ENCODE measurements at regions not wholly inside any gene's neighbourhood (a gene's known extent, or its start where the extent isn't known, plus 50 kb on each side); places are given as distances from the start of the nearest gene placed in this dataset.

DNA sequence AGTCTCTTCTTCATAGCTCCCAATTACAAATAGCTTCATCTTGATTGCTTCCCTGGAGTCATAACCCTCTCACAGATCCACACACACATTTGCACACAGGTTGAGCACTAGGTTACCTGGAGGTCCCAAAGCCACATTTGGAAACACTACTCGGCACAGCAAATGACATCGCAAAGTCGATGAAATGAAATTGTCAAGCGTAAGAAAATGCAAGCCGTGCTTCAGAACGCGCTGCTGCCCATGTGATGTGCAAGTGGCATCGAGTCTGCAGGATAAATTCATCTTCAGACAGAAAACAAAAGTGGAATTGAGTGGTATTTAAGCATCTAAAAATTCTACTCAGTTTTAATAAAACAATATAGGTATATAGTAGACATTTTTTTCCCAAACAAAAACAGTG is 298.0 kb downstream of the TFAP2C start:
- no peak for DNase-seq

DNA sequence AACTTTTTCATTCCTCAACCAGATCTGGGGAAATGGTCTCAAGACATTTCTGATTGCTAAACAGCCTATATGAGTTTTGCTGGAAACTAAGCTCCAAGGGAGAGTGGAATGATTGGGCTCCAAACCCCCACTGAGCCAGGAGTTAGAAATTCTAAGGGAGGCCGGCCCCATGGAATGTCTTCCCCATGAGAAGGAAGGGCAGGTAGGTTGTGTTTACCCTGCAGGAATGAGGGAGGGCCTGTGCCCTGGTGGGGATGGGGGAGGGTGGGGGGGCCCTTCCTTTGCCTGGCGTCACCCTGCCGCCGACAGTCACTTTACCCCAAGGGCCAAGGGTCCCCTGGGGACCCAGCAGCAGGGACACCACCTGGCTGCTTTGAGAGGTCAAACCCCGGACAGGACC is 298.9 kb downstream of the TFAP2C start:
- DNase-seq: no peak

DNA sequence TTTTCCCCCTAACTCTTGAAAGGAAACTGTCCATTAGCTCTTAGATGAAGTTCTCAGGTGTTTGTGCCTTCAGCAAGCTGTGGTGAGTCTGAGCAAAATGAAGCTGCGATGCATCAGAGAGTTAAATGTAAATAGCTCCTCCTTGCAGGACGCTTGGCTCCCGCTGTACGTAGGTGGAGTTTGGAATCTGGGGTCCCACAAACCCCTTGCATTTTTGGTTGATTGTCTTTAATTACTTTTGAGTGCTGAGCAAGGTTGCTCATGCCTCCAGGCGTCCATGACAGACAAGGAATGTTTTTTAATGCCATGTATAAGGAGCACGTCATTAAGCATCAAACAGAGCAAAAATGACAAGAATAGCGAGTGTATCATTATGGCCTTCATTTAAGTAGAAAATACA is 300.5 kb downstream of the TFAP2C start:
- DNase-seq: no peak

DNA sequence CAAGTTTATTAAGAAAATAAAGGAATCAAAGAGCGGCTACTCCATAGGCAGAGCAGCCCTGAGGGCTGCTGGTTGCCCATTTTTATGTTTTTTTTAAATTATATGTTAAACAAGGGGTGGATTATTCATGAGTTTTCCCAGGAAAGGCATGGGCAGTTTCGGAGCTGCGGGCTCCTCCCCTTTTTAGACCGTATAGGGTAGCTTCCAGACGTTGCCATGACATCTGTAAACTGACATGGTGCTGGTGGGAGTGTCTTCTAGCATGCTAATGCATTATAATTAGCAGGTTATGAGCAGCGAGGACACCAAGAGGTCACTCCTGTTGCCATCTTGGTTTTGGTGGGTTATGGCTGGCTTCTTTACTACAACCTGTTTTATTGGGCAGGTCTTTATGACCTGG is 301.8 kb downstream of the TFAP2C start:
- no peak for DNase-seq

DNA sequence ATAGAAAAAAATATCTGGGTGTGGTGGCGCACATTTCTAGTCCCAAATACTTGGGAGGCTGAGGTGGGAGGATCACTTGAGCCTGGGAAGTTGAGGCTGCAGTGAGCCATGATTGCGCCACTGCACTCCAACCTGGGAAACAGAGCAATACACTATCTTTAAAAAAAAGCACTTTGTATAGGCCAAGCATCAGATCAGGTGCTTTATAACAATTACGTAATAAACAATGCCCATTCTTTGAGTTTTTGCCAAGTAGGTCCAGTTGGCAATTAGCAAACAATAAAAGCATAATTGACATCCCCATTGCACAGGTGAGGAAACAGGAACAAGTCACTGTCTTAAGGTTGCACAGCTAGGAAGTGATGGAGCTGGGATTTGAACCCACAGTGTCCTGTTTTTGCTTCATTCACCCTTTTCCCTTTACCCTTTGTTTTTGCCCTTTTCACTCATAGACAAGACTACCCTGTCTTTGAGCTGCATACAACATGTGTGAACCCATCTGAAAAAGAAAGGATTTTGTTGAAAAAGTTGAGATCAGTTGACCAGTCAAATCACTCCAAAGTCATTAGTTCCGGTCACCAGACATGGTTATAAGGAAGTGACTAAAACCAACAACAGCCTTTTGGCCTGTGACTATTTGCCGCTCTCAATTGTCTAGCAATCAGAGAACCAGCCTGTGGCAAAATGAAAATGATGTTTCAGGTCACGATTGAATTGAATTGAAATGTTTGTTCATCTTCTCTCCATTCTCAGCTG is 303.6 kb downstream of the TFAP2C start:
- no peak for DNase-seq

DNA sequence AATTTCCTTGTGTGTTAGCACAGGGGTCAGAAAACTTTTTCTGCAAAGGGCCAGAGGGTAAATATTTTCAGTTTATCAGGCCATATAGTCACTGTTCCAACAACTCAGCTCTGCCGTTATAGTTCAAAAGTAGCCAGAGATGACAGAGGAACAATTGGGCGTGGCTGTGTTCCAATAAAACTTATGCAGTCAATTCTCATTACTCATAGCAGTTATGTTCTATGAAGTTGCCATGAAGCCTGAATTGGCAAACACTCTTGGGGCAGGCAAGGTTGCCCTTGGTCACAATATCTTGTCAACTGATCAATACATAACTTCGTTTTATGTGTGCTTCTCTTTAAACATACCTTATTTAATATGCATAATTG is 304.2 kb downstream of the TFAP2C start:
- DNase-seq: no peak

DNA sequence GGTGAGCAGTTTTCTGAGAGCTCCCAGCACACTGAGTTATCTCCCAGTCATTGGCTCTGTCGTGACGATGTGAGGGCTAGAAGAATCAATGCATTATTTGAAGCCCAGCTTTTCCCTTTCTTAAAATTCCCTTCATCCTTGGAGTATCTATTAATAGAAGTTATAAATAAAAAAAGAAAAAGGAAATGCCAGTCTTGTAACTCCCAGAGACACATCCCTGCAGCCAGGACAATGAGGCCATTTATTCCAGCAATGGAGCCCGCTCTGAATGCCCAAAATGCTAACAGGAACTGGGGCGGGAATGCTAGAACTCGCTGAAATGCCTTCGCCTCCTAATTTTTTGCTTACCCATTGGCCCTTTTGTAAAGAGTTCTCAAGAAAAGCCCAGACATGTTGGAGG is 305.8 kb downstream of the TFAP2C start:
- DNase-seq: no peak

DNA sequence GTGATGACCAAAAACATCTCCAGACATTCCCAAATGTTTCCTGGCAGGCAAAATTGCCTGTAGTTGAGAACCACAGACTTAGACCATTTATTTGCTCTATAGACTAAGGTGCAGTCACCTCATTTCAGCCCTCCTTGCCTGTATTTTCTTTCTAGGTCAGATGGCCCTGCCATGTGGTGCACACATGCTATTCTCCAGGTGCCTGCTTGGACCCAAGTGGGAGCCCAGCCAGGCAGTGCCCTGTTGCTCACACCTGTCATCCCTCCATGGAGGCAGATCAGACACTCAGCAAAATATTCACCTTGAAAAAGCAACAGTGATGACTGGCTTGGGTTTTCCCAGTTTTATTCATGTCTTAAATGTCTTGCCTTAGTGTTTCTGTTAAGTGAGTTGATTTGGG is 311.4 kb downstream of the TFAP2C start:
- no peak for DNase-seq

DNA sequence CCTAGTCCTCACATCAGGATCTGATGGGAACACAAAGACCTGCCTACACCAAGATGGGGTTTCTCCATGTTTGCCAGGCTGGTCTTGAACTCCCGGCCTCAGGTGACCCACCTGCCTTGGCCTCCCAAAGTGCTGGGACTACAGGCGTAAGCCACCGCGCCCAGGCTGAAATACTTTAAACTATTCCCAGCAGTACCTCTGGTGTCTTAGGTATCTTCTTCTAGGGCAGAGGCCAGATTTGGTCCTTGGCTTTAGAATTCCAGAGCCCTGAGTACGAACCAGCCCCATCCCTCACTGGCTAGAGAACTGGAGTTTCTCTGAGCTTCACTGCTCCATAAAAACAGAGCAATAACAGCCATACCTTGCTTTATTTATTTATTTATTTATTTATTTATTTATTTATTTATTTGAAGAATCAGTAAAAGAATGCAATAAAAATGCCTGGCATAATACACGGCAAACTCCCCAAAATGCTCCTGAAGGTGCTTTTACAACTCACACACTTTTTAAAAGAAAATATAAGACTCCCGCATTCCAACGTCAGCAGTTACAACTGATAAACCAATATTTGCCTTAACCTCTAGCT is 312.1 kb downstream of the TFAP2C start:
- DNase-seq: no peak

DNA sequence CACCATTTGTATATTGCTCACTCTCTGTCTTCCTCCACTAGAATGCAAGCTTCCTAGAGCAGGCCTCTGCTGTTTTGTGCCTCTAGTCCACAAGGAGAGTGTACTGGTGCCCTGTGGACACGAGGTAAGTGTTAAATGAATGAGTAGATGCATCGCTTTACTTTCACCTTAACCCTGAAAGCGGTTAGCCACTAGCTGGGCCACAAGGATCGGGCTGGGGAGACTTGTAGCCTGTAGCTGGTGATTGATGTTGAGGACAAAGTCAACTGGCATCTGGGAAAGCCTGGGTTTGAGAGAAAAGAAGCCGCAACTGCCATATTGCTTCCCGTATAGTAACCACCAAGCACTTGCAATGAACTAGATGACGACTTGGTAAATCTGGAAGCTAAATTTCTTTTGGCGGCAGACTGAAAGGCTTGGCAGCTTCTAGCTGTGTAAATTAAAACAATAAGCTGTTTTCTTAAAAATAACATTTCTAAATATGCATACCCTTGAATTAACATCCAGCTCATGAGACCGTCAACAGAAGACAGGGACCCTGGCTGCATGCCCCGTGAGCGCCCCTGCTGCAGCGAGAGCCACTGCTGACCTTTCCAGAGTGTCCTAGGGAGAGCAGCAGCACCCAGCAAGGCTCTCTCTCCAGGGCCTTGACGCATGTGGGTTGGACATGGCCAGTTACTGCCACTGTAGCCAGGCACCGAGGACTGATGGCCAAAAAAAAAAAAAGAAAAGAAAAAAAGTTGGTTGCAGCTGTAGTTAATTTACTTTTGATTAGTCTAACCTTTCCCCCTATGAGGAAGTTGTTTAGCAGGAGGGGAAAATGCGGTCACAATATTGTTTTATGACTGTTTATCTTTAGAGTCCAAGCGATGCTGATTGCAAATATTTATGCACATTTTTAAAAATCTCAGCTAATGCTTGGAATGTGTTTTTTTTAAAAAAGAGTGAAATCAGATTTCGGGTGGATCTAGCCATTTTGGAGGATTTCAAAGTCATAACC is 315.1 kb downstream of the TFAP2C start:
- DNase-seq: peak; percentile 60

DNA sequence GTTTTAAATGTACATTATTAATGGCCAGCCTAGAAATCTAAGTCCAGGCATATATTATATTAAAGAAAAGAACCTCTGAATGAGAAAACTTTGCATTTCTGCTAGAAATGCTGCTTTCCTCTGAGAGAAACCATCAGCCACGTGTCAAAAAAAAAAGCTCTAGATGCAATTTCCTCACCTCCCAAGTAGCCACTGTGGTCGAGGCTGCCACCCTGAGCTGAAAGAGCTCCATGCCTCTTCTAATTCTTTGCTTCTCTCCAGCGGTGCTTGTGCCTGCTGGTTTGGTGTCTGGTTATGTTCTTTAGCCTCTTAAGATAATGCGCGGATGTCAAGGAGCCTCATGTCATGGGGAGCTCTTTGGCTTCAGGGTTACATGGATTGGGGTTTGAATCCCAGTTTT is 316.0 kb downstream of the TFAP2C start:
- DNase-seq: no peak

DNA sequence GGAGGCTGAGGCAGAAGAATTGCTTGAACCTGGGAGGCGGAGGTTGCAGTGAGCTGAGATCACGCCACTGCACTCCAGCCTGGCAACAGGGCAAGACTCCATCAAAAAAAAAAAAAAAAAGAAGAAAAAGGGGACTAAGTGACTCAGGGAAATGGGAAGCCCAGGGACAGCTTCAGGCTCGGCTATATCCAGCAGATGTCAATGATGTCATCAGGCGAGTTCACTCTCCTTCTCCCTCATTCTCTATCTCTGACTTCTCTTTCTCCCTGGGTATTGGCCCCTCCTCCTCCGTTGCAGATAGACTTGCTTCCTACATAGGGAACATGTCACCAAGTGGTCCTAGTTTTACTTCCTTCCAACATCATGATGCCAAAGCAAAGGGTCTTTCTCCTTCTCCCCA is 316.8 kb downstream of the TFAP2C start:
- DNase-seq: no peak

DNA sequence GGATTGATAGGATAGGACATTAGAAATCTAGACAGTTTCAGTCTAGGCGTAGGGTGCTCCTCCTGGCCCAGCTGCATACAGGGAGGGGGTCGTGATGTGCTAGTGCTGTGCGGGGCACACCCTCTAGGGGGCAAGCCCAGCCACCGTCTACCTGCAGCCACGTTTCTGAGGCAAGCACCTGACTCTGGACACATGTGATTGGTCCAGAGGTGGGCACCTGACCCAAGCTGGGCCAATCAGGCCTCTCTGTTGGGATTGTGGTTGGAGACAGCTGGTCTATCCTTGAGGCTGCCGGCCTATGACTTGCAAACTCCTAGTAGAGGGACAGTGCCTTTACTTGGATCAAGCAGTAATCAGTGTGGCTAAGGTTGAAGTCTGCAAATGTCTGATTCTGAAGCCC is 317.1 kb downstream of the BMP7 start:
- no peak for DNase-seq

DNA sequence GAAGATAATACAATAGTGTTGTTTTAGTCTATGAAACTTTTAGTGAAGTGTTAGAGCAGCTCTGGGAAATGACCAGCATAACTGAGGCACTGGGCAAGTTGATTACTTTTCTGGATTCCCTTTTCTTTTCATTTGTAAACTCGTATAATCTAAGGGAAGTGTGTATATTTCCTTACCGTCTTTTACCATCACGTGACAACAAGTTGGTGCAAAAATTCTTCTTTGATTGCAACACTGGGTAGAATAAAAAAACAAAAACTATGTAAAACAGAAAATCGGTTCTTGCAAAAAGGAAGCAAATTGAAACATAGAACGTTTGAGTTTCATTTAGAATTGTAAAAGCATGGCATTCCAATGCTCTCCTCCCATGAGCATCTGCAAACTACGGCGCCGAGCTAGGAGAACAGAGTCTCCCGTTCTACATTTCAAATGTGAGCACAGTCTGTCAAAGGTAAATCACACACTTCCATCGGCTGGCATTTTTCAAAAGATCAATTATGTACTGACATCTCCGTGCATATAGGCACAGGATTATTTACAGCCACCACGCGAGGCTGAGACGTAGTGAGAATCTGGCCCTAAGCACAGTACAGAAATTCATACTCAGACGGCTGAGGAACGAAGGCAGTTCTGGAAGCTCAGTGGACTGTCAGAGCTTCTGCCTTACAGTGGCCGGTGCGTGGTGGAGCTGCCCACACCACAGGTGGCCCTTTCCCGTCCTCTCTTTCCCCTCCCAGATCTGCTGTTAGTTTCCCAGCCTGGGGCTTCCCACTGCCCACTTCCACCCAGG is 314.0 kb downstream of the BMP7 start:
- DNase-seq: no peak

DNA sequence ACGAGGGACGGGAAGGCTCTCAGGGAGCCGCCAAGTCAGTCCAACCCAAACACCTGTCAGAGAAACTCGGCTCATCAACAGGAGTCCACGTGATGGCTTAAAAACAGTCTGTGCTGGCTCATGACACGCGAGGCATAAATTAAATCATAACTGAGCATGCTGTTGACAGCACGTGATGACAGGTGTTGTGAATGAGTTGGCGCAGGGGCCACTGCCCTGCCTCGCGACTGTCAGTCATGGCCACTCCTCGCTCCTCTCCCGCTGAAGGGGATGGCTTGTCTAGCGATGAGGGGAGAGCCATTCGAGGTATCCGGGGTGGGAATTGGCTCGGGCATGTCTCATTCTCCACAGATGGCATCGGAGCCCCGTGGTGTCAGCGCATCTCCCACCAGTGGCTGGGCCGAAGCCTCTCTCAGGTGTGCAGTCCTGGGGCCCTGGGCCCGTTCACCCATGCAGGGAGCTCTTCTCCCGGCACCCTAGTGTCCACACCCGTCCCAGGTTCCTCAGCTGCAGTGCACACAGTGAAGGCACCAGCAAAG is 313.3 kb downstream of the BMP7 start:
- DNase-seq: no peak

DNA sequence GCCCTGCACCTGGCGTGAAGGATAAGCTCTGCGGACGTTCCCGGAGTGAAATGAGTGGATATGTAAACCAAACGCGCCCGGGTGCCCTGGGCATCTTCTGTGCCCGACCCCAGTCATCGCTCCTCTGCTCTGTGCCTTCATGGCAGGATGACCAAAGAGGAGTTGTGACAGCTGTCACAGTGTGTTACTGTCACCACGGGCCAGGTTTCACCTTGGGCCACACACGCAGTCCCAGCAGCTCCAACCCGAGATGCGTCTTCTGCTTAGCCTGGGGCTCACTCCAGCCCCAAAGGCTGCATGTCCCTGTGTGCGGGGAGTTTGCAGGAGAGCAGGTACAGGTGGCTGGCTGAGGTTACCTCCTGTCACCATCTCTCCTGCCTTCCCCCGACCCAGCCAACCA is 311.6 kb downstream of the BMP7 start:
- no peak for DNase-seq

DNA sequence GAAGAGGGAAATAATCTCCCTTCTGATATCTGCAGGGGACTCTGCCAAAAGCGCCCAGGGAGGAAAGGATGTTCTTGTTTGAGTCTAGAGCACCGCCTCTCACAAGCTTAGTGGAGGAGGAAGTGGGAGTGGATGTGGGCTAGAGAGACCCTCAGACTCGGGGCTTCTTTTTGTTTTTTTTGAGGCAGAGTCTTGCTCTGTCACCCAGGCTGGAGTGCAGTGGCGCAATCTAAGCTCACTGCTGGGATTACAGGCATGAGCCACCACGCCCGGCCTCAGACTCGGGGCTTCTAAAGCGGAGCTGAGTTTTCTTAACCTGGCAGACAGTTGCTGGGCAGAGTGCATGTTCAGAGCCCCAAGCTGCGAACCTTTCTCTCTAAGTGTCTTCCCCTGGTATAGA is 310.8 kb downstream of the BMP7 start:
- DNase-seq: no peak

DNA sequence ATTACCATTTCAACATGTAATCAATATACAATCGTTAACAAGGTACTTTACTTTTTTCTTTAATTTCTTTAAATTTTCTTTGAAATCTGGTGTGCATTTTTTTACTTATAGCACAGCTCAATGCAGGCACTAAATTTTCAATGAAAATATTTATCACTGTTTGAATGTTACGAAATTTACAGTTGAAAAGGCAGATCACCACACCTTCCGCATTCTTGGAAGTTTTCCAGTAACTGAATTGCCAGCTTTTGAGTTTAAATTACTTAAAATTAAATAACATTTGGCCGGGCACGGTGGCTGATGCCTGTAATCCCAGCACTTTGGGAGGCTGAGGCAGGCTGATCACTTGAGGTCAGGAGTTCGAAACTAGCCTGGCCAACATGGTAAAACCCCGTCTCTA is 309.9 kb downstream of the BMP7 start:
- no peak for DNase-seq

DNA sequence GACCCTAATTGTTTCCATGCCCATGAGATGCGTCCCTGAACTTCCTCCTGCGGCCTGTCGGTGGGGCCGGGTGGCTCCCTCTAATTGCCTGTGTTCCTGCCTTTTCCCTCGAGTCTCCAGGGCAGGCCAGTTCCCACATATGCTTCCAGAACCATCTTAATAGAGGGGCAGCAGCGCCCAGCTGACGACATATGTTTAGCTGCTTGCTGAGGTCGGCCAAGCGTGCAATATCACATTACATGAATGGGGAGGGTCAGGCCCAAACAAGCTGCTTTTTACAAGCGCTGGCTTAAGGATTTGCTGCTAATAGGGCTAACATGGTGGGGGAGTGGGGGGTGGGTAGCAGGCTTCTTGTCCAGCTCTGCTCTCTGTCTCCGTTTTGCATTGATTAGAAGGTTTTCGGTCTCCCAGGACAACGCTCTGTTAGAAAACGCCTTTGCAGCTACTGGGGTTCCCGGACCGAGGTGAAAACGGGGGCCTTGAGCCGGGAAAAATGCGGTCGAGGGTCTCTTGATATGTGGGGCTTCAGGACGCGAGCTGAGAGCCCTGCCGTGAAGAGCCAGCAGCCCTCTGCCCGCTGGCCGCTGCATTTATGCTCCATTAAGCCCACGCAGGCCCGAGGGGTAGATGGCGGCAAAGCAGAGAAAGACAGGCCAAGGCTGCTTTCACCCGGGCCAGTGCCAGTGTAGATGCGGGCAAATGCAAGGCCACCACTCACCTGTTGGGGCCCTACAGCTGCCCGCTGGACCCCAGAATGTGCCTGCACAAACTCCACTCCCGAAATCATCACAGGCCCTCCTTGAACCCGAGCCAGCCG is 308.5 kb downstream of the BMP7 start:
- DNase-seq: peak; percentile 56

DNA sequence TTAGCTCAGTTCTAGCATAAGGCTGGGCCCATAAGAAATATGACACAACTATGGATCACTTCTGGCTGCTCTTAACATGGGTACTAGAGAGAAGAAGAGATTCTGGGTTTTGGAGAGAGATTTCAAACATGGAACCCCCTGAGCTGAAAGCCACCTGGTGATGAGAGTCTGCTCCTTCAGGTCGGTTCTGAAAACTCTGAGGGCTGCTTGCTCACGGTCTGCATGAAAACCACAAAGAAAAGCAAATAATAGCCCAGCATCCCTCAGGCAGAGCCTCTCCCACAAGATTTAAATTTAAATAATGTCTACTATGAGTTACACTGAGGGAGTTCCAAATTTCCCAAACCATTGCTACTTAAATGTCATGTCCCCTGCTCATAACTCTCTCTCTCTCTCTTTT is 301.5 kb downstream of the BMP7 start:
- no peak for DNase-seq

DNA sequence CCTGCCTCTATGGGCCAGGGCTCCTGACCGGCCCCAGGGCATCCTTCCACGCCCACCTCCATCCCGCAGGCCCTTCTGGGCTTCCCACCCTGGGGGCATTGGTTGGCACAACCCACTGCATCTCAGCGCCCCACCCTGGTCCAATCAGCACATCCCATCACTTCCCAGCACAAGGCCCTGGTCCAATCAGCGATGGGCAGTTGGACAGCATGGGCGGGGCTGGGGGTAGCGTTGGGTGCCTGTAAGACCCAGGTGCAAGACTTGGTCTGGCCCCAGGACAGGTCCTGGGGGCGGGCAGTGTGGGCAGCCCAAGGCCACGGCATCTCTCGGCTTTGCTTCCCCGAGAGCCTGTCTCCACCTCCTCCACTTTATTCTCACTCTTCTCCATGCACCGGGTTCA is 298.5 kb downstream of the BMP7 start:
- DNase-seq: no peak
